Mesendoderm (in vitro differentiated cells): ENCODE measurements at regions not wholly inside any gene's neighbourhood (a gene's known extent, or its start where the extent isn't known, plus 50 kb on each side); places are given as distances from the start of the nearest gene placed in this dataset.

Experiments
- DNase-seq: peaks from one replicate; pipeline ENCODE4 v3.0.0; 2013
- H2AK5ac ChIP-seq: 2 replicates; pipeline ENCODE4 v1.6.1; 2013; ENCODE audit warnings: low read length, inconsistent platforms
- H2BK120ac ChIP-seq: 2 replicates; pipeline ENCODE4 v1.6.1; 2013; ENCODE audit warnings: low read depth, mild to moderate bottlenecking, low read length, moderate library complexity, mixed read lengths
- H2BK15ac ChIP-seq: replicated peaks from 2 replicates; pipeline ENCODE4 v1.6.1; 2013; ENCODE audit warnings: low read depth, mild to moderate bottlenecking, moderate library complexity
- H2BK5ac ChIP-seq: 2 replicates; pipeline ENCODE4 v1.6.1; 2013; ENCODE audit warnings: low read length, inconsistent platforms
- H3K18ac ChIP-seq: 2 replicates; pipeline ENCODE4 v1.6.1; 2013; ENCODE audit warnings: mild to moderate bottlenecking, low read length, mixed read lengths
- H3K23ac ChIP-seq: one replicate; pipeline ENCODE4 v1.6.1; 2013; ENCODE audit warnings: low read length
- H3K27ac ChIP-seq: 2 replicates; pipeline ENCODE4 v1.5.1; 2013; ENCODE audit warnings: low read depth, mild to moderate bottlenecking, inconsistent platforms, low read length, moderate library complexity
- H3K27me3 ChIP-seq: 2 replicates; pipeline ENCODE4 v1.6.1; 2013; ENCODE audit warnings: low read length, control low read depth, mild to moderate bottlenecking, inconsistent platforms; ENCODE audit not compliant: insufficient read depth, poor library complexity
- H3K36me3 ChIP-seq: 2 replicates; pipeline ENCODE4 v1.6.1; 2013; ENCODE audit warnings: low read length, inconsistent platforms; ENCODE audit not compliant: control insufficient read depth, insufficient read depth
- H3K4ac ChIP-seq: one replicate; pipeline ENCODE4 v1.6.1; 2013; ENCODE audit warnings: low read depth, mild to moderate bottlenecking, low read length, moderate library complexity
- H3K4me1 ChIP-seq: 2 replicates; pipeline ENCODE4 v1.6.1; 2013; ENCODE audit warnings: low read depth, low read length, inconsistent platforms; ENCODE audit not compliant: control insufficient read depth
- H3K4me2 ChIP-seq: 2 replicates; pipeline ENCODE4 v1.6.1; 2013; ENCODE audit warnings: low read length
- H3K4me3 ChIP-seq: 2 replicates; pipeline ENCODE4 v1.5.1; 2013; ENCODE audit warnings: mild to moderate bottlenecking, low read length
- H3K56ac ChIP-seq: one replicate; pipeline ENCODE4 v1.6.1; 2013; ENCODE audit warnings: low read length
- H3K79me1 ChIP-seq: 2 replicates; pipeline ENCODE4 v1.6.1; 2013; ENCODE audit warnings: low read length, inconsistent platforms
- H3K79me2 ChIP-seq: 2 replicates; pipeline ENCODE4 v1.6.1; 2013; ENCODE audit warnings: mild to moderate bottlenecking, low read length; ENCODE audit not compliant: control insufficient read depth, insufficient read depth
- H3K9ac ChIP-seq: 2 replicates; pipeline ENCODE4 v1.6.1; 2013; ENCODE audit warnings: low read length, inconsistent platforms
- H4K5ac ChIP-seq: one replicate; pipeline ENCODE4 v1.6.1; 2013; ENCODE audit warnings: low read length
- H4K8ac ChIP-seq: one replicate; pipeline ENCODE4 v1.6.1; 2013; ENCODE audit warnings: low read depth, mild to moderate bottlenecking, control low read depth, low read length, moderate library complexity
- WGBS: extraction: QIAGEN DNeasy Blood & Tissue Kit; methylation state at CpG from one replicate; pipeline ENCODE4 v1.1.7; 2013; ENCODE audit warnings: low lambda C conversion rate, missing lambda C conversion rate; ENCODE audit not compliant: insufficient coverage; ENCODE audit errors: extremely low coverage; 5-methylcytosine and 5-hydroxymethylcytosine counted together

DNA sequence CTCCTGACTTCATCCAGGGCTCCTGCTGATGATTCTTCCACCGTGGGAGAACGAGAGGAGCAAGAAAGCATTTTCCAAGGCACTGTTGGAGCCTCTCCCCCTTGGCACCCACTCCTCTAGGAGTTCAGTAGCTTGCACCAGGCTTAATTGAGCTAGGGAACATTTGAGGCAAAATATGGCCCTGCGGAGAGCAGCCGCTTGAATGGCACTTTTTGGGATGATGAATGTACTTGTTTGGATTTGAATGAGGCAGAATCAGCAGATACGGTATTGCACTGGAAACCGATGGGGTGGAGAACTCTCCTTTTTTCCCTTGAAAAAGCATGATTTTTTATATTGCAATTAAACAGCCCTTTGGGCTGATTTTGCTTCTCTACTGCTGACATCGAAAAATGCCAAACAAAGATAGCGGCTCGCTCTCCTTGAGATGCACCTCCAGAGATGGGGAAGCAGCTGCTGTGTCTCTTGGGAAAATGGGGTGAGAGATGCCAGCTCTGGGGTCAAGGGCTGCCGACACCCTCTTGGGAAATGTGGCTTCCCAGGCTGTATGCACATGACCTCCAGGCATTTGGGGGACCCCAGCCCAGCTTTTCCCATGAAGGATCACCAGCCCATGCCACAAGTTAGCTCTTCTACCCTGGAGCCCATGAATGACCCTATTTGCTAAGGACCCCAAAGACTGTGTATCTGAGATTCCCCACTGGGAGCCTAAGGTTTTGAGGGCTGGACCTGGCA is 55.4 kb upstream of the LRP8 start:
- DNase-seq: no peak
- Histone ChIP-seq H3K18ac (no peak overlapping the region), H3K4me2 (no peak overlapping the region), H3K56ac (no peak overlapping the region), H2BK5ac (no peak overlapping the region), H3K4me1 (peaks cover 14% of the 10 kb centered on the region), H3K27ac (no peak overlapping the region), H4K5ac (no peak overlapping the region), H3K27me3 (no peaks in the 10 kb centered on the region), H3K23ac (no peak overlapping the region), H2BK15ac (no peak overlapping the region), H3K4ac (no peak overlapping the region), H3K79me1 (no peaks in the 10 kb centered on the region), H3K4me3 (no peak overlapping the region), H3K9ac (no peak overlapping the region), H4K8ac (no peak overlapping the region), H3K79me2 (no peaks in the 10 kb centered on the region), H3K36me3 (no peaks in the 10 kb centered on the region), H2AK5ac (no peak overlapping the region), H2BK120ac (no peak overlapping the region)
- WGBS: no CpG with 5 or more reads among the region's 10 CpGs

GRCh38 chr1:53384796-53385195 is 56.9 kb upstream of the LRP8 start:
- Histone ChIP-seq H3K4me3 (no peak overlapping the region), H3K56ac (no peak overlapping the region), H3K79me2 (no peaks in the 10 kb centered on the region), H3K36me3 (no peaks in the 10 kb centered on the region), H2BK120ac (no peak overlapping the region), H3K18ac (no peak overlapping the region), H2BK5ac (no peak overlapping the region), H3K4ac (no peak overlapping the region), H2BK15ac (no peak overlapping the region), H3K27ac (no peak overlapping the region), H4K8ac (no peak overlapping the region), H3K4me2 (no peak overlapping the region), H3K79me1 (no peaks in the 10 kb centered on the region), H4K5ac (no peak overlapping the region), H3K27me3 (no peaks in the 10 kb centered on the region), H3K23ac (no peak overlapping the region), H3K4me1 (peaks cover 14% of the 10 kb centered on the region), H2AK5ac (no peak overlapping the region), H3K9ac (no peak overlapping the region)
- peak; percentile 83 for DNase-seq
- no CpG with 5 or more reads among the region's 3 CpGs for whole genome bisulfite sequencing

DNA sequence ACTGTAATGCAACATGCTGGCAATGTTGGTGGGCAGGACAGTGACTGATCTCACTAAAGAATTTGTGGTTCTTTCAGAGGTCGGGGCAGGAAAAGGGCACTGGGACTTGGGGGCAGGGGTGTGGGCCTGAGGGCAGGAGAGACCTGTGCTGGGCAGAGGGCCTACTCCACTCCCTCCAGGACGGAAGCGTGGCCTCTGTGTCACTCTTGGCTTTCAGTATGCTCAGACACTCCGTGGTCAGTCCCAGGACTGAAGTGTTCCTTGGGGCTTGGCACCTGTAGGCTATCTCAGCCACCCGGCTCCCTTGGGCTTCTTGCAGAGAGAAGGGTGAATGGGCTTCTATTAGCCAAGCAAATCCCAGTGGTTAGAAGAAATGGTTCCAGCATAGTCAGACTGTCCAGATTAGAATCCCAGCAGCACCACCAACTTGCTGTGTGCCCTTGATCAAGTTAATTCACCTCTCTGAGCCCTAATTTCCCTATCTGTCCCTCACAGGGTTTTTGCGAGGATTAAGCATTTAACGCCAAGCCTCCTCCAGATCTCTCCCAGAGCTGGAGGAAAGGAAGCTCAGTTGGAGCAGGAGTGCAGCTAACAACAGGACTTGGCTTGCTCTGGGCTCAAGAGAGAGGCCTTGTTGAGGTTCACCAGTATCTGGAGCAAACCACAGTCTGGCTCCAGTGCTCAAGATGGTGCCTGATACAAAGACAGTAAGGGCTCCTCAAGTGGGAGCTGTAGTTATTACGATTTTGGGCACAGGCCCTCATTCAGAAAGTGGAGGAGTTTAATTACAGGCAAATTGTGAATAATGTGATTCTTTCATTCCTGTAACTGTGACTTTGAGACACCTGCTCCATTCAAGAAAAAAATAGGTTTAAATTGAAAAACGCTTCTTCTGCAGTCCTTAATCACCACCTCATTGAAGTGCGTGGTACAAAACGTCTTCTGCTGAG is 57.7 kb upstream of the LRP8 start:
- Histone ChIP-seq H4K8ac (no peak overlapping the region), H3K4me1 (peaks cover 11% of the 10 kb centered on the region), H3K4ac (no peak overlapping the region), H3K4me3 (no peak overlapping the region), H3K9ac (no peak overlapping the region), H2BK120ac (no peak overlapping the region), H3K79me2 (no peaks in the 10 kb centered on the region), H3K36me3 (no peaks in the 10 kb centered on the region), H3K79me1 (no peaks in the 10 kb centered on the region), H3K27me3 (no peaks in the 10 kb centered on the region), H2AK5ac (peak overlapping the region; percentile 53), H4K5ac (no peak overlapping the region), H2BK15ac (no peak overlapping the region), H3K27ac (no peak overlapping the region), H3K18ac (no peak overlapping the region), H3K56ac (peak overlapping the region; percentile 57), H3K23ac (no peak overlapping the region), H2BK5ac (no peak overlapping the region), H3K4me2 (no peak overlapping the region)
- peak; percentile 54 for DNase-seq
- WGBS: no CpG with 5 or more reads among the region's 11 CpGs

DNA sequence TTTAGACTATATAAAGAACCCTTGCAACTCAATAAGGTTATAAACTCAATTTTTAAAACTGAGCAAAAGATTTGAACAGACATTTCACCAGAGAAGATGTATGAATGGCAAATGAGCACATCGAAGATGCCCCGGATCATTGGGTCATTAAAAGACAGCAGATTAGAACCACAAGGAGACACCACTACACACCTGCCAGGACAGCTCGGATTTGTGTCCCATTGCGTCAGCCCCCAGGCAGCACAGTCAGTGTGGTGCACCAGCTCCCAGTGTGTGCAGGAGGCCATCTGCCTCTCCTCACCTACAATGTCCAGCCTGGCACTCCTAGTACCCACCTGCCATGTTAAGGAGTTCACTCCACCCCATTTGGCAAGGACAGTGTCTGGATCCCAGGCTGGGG is 61.1 kb upstream of the LRP8 start:
- Histone ChIP-seq H2AK5ac (no peak overlapping the region), H3K4ac (no peak overlapping the region), H3K56ac (no peak overlapping the region), H2BK120ac (no peak overlapping the region), H3K27ac (no peak overlapping the region), H3K79me2 (no peaks in the 10 kb centered on the region), H3K9ac (no peak overlapping the region), H3K23ac (no peak overlapping the region), H2BK5ac (no peak overlapping the region), H3K36me3 (no peaks in the 10 kb centered on the region), H3K4me2 (no peak overlapping the region), H3K4me3 (no peak overlapping the region), H2BK15ac (no peak overlapping the region), H4K5ac (no peak overlapping the region), H4K8ac (no peak overlapping the region), H3K27me3 (no peaks in the 10 kb centered on the region), H3K4me1 (peaks cover 10% of the 10 kb centered on the region), H3K79me1 (no peaks in the 10 kb centered on the region), H3K18ac (no peak overlapping the region)
- WGBS: no CpG with 5 or more reads among the region's 4 CpGs
- no peak for DNase-seq

- H2BK15ac ChIP-seq: no peak overlapping the region
- no peak overlapping the region for H3K4me2 ChIP-seq
- no peaks in the 10 kb centered on the region for H3K79me1 ChIP-seq
- H3K23ac ChIP-seq: peak overlapping the region; percentile 4
- no peak for DNase-seq
- H2BK5ac ChIP-seq: peak overlapping the region; percentile 64
- no peak overlapping the region for H2BK120ac ChIP-seq
- H4K8ac ChIP-seq: no peak overlapping the region
- no peak overlapping the region for H3K27ac ChIP-seq
- no peaks in the 10 kb centered on the region for H3K79me2 ChIP-seq
- H3K4ac ChIP-seq: peak overlapping the region; percentile 5
- H3K36me3 ChIP-seq: no peaks in the 10 kb centered on the region
- no peak overlapping the region for H3K4me3 ChIP-seq
- no peak overlapping the region for H3K9ac ChIP-seq
- H3K56ac ChIP-seq: peak overlapping the region; percentile 67
- H2AK5ac ChIP-seq: peak overlapping the region; percentile 73
- no CpG with 5 or more reads among the region's 5 CpGs for WGBS
- H3K27me3 ChIP-seq: no peaks in the 10 kb centered on the region
- no peak overlapping the region for H4K5ac ChIP-seq
- no peak overlapping the region for H3K18ac ChIP-seq
- H3K4me1 ChIP-seq: peaks cover 5% of the 10 kb centered on the region
Observed at GRCh38 chr1:53390261-53390660, 62.4 kb upstream of the LRP8 start.
